Stimulated activated CD8-positive, alpha-beta memory T cell treated with anti-CD3 and anti-CD28 coated beads, Interleukin-4, amount 100 ng/mL, for 1 hour (primary cell): ENCODE measurements at regions not wholly inside any gene's neighbourhood (a gene's known extent, or its start where the extent isn't known, plus 50 kb on each side); places are given as distances from the start of the nearest gene placed in this dataset.

Experiments
- DNase-seq, 2 donors: peaks; one replicate each; pipeline ENCODE4 v3.0.0-alpha.2; 2020; ENCODE audit warnings: low read depth in 2 of 2, low spot score in 1 of 2

- no peak for DNase-seq
Observed at GRCh38 chr1:192521734-192522133, 53.8 kb upstream of the RGS1 start.

GRCh38 chr1:192522673-192523072, 52.9 kb upstream of the RGS1 start:
- DNase-seq: no peak

- no peak for DNase-seq
Observed at GRCh38 chr1:192524223-192524622, 51.4 kb upstream of the RGS1 start.
